K562 (cell line): ENCODE measurements at regions not wholly inside any gene's neighbourhood (a gene's known extent, or its start where the extent isn't known, plus 50 kb on each side); places are given as distances from the start of the nearest gene placed in this dataset. TPM values are rescaled to one million over a fixed set of nuclear protein-coding genes. Genes with fewer than 3 reads are reported as not detected.

Source experiments
- small RNA-seq: library from RNA; depleted of rRNA; stranded (forward); fragments of <200 nt; gene quantifications from one replicate; pipeline ENCODE3, GENCODE V24; 2014

Small RNA genes lying in the stretch of these regions (small RNA-seq; reads per million reads assigned to genes)
- gene RNU1-33P: not detected
